HG03571 (cell line): ENCODE measurements at regions not wholly inside any gene's neighbourhood (a gene's known extent, or its start where the extent isn't known, plus 50 kb on each side); places are given as distances from the start of the nearest gene placed in this dataset.

ENCODE experiments used
- ATAC-seq: cut with Tn5 transposase; IDR thresholded peaks from one replicate; pipeline ENCODE4 v1.9.1; 2021; ENCODE audit not compliant: unreplicated experiment

GRCh38 chr11:103850419-103851165 is 185.8 kb upstream of the DDI1 start:
- ATAC-seq: no peak

- ATAC-seq: no peak
Observed at GRCh38 chr11:103851166-103851651, 185.2 kb upstream of the DDI1 start.
